Liver (tissue), 3 donors: ENCODE measurements at regions not wholly inside any gene's neighbourhood (a gene's known extent, or its start where the extent isn't known, plus 50 kb on each side); places are given as distances from the start of the nearest gene placed in this dataset.

Experiments
- CTCF ChIP-seq: fragments of 150-350 bp; IDR thresholded peaks from 2 replicates; pipeline ENCODE4 v1.5.1; 2017; ENCODE audit warnings: improper control_type of control experiment, low read depth, low read length; ENCODE audit not compliant: missing input control
- FOXA2 ChIP-seq: IDR thresholded peaks from 2 replicates; pipeline ENCODE4 v1.6.1; 2016; ENCODE audit warnings: antibody characterized with exemption
- GABPA ChIP-seq, 2 donors: IDR thresholded peaks in 1 of 2; conservative IDR thresholded peaks in 1 of 2; 2 replicates each; pipeline ENCODE4 v1.6.1; 2016; ENCODE audit warnings: antibody characterized with exemption in 2 of 2, mild to moderate bottlenecking in 1 of 2, moderate library complexity in 1 of 2
- JUND ChIP-seq, 2 donors: IDR thresholded peaks; 2 replicates each; pipeline ENCODE4 v1.6.1; 2016; ENCODE audit warnings: antibody characterized with exemption in 2 of 2
- SP1 ChIP-seq: IDR thresholded peaks from 2 replicates; pipeline ENCODE4 v1.6.1; 2018; ENCODE audit warnings: antibody characterized with exemption, mild to moderate bottlenecking
- TAF1 ChIP-seq: conservative IDR thresholded peaks from 2 replicates; pipeline ENCODE4 v1.6.1; 2016; ENCODE audit warnings: antibody characterized with exemption, mild to moderate bottlenecking
- YY1 ChIP-seq: IDR thresholded peaks from 2 replicates; pipeline ENCODE4 v1.6.1; 2016; ENCODE audit warnings: antibody characterized with exemption, mild to moderate bottlenecking
- donor health status: healthy.
- donor health status: healthy.

DNA sequence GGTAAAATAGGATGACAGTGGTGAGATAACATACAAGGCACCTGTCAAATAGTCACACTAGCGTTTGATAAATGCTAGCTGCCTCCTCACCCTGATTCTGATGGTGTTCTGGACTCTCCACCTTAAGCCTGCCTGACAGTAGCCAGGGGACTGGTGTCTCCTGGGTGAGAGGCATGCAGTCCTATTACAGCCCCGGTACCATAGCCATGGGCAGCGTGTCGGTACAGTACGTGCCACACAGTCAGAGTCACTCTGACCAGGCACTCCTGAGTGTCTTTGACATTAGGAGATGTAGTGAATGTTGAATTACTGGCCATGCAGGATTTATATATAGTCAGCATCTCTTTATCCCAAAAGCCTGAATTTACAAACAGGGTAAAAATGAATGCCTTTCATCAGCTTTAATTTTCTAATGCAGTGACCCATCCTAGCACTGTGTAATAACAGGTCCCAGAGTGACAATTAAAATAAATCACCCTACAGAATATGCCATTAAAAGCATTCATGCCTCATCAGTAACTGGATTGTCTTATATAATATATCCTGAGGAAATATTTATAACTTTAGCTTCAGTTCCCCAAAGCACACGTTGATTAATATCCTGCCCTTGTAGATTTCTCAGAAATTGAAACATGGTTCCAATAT, 760.3 kb upstream of the SOX11 start:
- TF ChIP-seq CTCF, result no peak
- no peak for TF ChIP-seq JUND (IDR thresholded peaks at IDR 0.05)
- no peak for TF ChIP-seq TAF1
- TF ChIP-seq GABPA (IDR thresholded peaks at IDR 0.05 in 1 of 2, conservative IDR thresholded peaks at IDR 0.05 in 1 of 2), result no peak
- TF ChIP-seq FOXA2, result no peak
- TF ChIP-seq YY1, result no peak
- TF ChIP-seq SP1, result no peak
